ENCODE measurements at regions not wholly inside any gene's neighbourhood (a gene's known extent, or its start where the extent isn't known, plus 50 kb on each side); places are given as distances from the start of the nearest gene placed in this dataset.
"Not testable (repeated sequence)": the region's sequence is repeated elsewhere in the genome, so short reads cannot be mapped to it uniquely, and the experiment has no call there.

GRCh38 chr18:76307293-76307690 is 187.8 kb downstream of the ZNF516 start:
- no peak for DNase-seq

- no peak for DNase-seq
These were observed 188.3 kb downstream of the ZNF516 start for GRCh38 chr18:76306685-76307292.

GRCh38 chr18:76285866-76286265 is 209.2 kb downstream of the ZNF516 start:
- DNase-seq = no peak

- DNase-seq = no peak
These were observed 213.5 kb downstream of the ZNF516 start for GRCh38 chr18:76281565-76281964.

DNA sequence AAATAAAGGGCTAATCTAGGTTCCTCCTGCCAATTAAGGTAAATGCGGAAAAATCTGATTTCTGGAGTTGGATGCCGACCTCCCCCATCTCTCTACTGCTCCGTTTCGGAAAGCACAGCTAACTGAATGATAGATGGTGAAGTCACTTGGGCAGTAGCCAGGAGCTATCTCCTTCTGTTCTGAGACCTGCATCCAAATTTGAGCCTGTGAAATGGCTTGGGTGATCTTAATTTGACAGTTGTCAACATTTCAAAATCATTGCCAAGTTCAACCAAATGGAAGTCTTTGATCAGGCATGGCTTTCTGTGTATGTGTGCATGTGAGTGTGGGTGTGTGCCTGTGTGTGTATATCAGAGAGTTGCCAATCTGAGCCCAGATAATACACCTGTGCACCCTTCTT is 217.2 kb downstream of the ZNF516 start:
- DNase-seq = no peak

GRCh38 chr18:76275727-76276313 is 219.2 kb downstream of the ZNF516 start:
- DNase-seq = no peak

DNA sequence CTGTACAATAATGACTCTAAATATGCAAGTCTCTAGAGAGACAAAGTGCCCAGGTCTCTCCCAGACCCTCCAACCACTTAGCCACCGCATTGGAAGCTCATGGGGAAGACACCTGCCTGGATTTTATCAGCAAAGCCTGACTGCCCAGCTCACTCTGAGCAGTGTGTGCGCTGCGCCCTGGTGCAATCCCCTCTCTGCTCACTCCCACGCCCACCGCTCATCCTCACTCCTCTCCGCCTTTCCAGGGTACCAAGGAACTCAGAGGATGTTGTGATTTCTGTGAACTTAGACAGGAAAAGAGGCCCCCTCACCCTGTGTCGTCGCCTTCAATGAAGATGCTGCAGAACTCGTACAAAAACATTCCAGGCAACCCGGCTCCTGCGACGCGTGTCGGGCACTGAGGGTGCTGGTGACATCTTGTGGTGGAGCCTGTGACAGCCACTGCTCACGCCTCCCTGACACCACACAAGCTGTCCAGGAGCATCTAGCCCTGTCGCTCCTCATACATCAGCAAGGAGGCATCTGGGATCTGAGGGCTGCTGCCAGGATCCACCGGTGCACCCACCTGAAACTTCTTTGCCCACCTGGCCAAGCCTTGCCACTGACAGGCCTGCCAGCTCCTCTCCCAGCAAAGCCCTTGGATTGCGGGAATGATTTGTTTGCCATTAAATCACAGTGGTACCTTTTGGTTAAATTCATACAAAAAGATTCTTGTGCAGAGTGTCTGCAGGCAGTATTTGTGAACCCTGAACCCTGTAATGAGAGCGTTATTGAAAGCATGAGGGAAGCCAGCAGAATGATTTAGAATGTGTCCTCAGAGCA is 220.4 kb downstream of the ZNF516 start:
- DNase-seq = peak; percentile 8 to 15

- DNase-seq = no peak
These were observed 221.1 kb downstream of the ZNF516 start for GRCh38 chr18:76273956-76274355.

GRCh38 chr18:76273036-76273545 is 222.0 kb downstream of the ZNF516 start:
- DNase-seq = no peak

DNA sequence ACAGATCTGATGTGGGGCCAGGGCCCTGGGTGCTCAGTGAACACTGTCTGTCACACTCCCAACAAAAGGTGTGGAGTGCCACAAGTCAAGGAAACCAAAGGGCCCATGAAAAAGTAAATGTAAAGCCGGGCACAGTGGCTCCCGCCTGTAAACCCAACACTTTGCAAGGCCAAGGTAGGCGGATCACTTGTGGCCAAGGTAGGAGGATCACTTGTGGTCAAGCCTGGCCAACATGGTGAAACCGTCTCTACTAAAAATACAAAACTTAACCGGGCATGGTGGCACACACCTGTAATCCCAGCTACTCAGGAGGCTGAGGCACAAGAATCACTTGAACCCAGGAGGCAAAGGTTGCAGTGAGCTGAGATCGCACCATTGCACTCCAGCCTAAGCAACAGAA is 227.6 kb downstream of the ZNF516 start:
- DNase-seq = not testable (repeated sequence)

- DNase-seq = no peak
These were observed 228.6 kb downstream of the ZNF516 start for GRCh38 chr18:76266236-76266991.

GRCh38 chr18:76265497-76266235 is 229.4 kb downstream of the ZNF516 start:
- DNase-seq = no peak

- no peak for DNase-seq
These were observed 230.2 kb downstream of the ZNF516 start for GRCh38 chr18:76264876-76265250.

GRCh38 chr18:76264198-76264875 is 230.7 kb downstream of the ZNF516 start:
- DNase-seq = no peak

DNA sequence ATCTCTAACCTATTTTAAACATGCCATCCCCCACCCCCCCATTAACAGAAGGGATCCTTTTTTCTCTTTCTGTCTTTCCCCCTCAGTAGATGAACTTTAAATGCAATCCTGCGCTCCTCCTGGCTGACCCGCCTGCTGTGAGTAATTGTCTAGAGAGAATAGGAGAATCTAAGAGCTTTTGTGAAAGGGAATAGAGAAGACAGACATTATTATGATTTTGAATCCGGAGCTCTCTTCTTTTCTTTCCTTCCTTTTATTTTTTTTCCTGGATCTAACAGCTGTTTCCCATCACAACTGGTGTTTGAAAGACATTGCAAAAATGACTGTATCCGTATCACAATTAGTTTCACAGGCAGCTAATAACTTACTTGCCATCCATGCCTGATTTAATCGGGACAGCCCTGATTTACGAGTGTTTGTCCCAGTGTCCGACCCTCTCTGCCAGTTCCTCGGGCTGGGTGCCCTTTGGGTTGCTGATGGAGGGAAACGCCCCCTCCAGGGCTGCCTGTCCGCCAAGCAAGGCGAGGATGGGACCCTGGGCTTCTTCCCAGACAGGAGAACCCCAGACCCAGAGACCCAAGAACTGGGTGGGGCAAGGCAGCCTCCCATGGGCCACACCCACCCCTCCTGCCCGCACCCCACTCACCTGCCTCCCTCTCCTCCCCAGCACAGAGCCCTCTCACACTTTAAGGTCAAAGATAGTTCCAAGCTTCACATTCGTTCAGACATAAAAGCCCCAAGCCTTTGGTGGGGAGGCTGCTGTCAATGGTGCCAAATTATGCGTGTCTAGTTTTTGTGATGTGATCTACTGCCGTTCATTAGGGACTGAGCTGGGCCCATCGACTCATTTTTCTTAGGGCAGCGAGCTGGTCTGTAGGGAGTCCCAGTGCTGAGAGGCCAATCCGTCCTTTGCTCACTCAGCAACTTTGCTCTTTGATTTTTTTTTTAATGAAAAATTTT is 231.7 kb downstream of the ZNF516 start:
- no peak for DNase-seq

DNA sequence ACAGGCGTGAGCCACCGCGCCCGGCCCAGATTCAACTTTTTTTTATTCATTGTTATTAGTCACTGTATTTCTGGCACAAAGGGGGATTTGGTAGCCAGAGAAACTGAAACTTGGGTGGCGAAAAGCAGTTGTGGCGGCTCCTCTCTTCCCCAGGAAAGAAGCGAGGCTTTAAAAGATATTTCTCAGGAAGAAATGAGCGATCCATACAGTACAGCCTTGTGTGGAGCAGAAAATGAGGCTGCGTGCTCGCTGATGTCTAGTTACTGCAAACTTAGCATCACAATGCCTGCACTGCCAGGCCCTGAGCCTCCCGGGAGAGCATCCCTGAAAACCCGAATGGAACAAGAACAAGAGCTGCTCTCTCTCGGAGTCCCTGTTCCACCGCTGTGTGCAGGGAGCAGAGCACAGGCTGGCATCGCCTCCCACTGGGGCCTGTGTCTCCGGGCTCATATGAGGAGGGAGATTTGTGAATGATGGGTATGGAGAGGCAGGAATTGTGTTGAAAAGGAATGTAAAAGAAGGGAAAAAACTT is 234.0 kb downstream of the ZNF516 start:
- peak in 1 of 2 donors; percentile 16 for DNase-seq

GRCh38 chr18:76259711-76260110 is 235.3 kb downstream of the ZNF516 start:
- DNase-seq = no peak

- DNase-seq = no peak
These were observed 235.9 kb downstream of the ZNF516 start for GRCh38 chr18:76259096-76259495.

- DNase-seq = no peak
These were observed 236.8 kb downstream of the ZNF516 start for GRCh38 chr18:76258209-76258608.

- DNase-seq = no peak
These were observed 239.9 kb downstream of the ZNF516 start for GRCh38 chr18:76255070-76255683.

Measured in hippocampal formation (tissue), 2 donors.